Esophagus muscularis mucosa (tissue), 4 donors: ENCODE measurements at regions not wholly inside any gene's neighbourhood (a gene's known extent, or its start where the extent isn't known, plus 50 kb on each side); places are given as distances from the start of the nearest gene placed in this dataset.

ENCODE experiments used
- DNase-seq: peaks from one replicate; pipeline ENCODE4 v3.0.0-alpha.2; 2017; ENCODE audit errors: extremely low spot score
- H3K27ac ChIP-seq, 4 donors: fragments of 200-600 bp; sonication (generic); replicated peaks in 1 of 4; 1 replicate in 3 of 4; 2 replicates in 1 of 4; pipeline ENCODE4 v1.5.1; 2016 to 2019; ENCODE audit warnings: mild to moderate bottlenecking in 1 of 4
- H3K27me3 ChIP-seq, 4 donors: fragments of 200-600 bp; sonication (generic); one replicate each; pipeline versions ENCODE4 v1.5.1 to v1.6.0; 2016 to 2019
- H3K36me3 ChIP-seq, 4 donors: fragments of 200-600 bp; sonication (generic); one replicate each; pipeline ENCODE4 v1.5.1; 2016 to 2019
- H3K4me1 ChIP-seq, 4 donors: fragments of 200-600 bp; sonication (generic); one replicate each; pipeline ENCODE4 v1.5.1; 2016 to 2019
- H3K4me3 ChIP-seq, 4 donors: fragments of 200-600 bp; sonication (generic); 1 replicate in 2 of 4; 2 replicates in 2 of 4; pipeline ENCODE4 v1.5.1; 2016 to 2019; ENCODE audit warnings: mild to moderate bottlenecking in 4 of 4, moderate library complexity in 1 of 4
- H3K9me3 ChIP-seq, 4 donors: fragments of 200-600 bp; sonication (generic); 1 replicate in 3 of 4; 2 replicates in 1 of 4; pipeline ENCODE4 v1.5.1; 2016 to 2019
- CTCF ChIP-seq, 3 experiments: fragments of 200-600 bp in 2 of 3; fragments of 450-650 bp in 1 of 3; sonication (generic) in 2 of 3; IDR thresholded peaks; one replicate each; pipeline ENCODE4 v1.5.1; 2017 to 2019; ENCODE audit warnings: antibody characterized with exemption in 3 of 3, mild to moderate bottlenecking in 2 of 3, moderate library complexity in 1 of 3
- EP300 ChIP-seq: sonication (generic); formaldehyde crosslinking; IDR thresholded peaks from one replicate; pipeline ENCODE4 v1.6.1; 2017; ENCODE audit warnings: antibody characterized with exemption
- POLR2A ChIP-seq: fragments of 450-650 bp; IDR thresholded peaks from one replicate; pipeline ENCODE4 v1.6.1; 2017; ENCODE audit warnings: antibody characterized with exemption, moderate library complexity, mild to moderate bottlenecking, low read depth
- POLR2AphosphoS5 ChIP-seq, 2 donors: sonication (generic); formaldehyde crosslinking; IDR thresholded peaks; one replicate each; pipeline ENCODE4 v1.6.1; 2017; ENCODE audit warnings: antibody characterized with exemption in 2 of 2
- WGBS: methylation state at CpG from one replicate; pipeline ENCODE4 v1.1.5; 2018; 5-methylcytosine and 5-hydroxymethylcytosine counted together
- intact Hi-C: fragments of 100-400 bp; cut with DNase I; formaldehyde crosslinking; loops from one replicate; pipeline ENCODE4 v1.15.1; 2023

- H3K4me1 ChIP-seq: peaks cover 2 to 7% (median 6%) of the 10 kb centered on the region in 4 donors
These were observed 115.4 kb downstream of the C16orf95 start for GRCh38 chr16:87201790-87202189.

GRCh38 chr16:87202346-87202745, 114.8 kb downstream of the C16orf95 start:
- WGBS: 69% methylated on average over 4 of the region's 4 CpGs
- H3K4me1 ChIP-seq: peaks cover 2 to 7% (median 6%) of the 10 kb centered on the region in 4 donors

More at GRCh38 chr16:87201790-87202189, 115.4 kb downstream of the C16orf95 start:
- DNase-seq: no peak
- TF ChIP-seq EP300 (no peak), CTCF (IDR thresholded peaks at IDR 0.05) (no peak), POLR2A (no peak), POLR2AphosphoS5 (IDR thresholded peaks at IDR 0.05) (no peak)
- WGBS: 95% methylated on average over 2 of the region's 2 CpGs
- intact Hi-C loops: no loop called here
- peak overlapping the region in 1 of 4 donors; percentile 34 for H3K27ac ChIP-seq
- no peaks in the 10 kb centered on the region for H3K36me3 ChIP-seq
- H3K27me3 ChIP-seq: peaks cover 0 to 33% (median 2%) of the 10 kb centered on the region in 4 donors
- no peak overlapping the region for H3K4me3 ChIP-seq
- H3K9me3 ChIP-seq: no peaks in the 10 kb centered on the region

DNA sequence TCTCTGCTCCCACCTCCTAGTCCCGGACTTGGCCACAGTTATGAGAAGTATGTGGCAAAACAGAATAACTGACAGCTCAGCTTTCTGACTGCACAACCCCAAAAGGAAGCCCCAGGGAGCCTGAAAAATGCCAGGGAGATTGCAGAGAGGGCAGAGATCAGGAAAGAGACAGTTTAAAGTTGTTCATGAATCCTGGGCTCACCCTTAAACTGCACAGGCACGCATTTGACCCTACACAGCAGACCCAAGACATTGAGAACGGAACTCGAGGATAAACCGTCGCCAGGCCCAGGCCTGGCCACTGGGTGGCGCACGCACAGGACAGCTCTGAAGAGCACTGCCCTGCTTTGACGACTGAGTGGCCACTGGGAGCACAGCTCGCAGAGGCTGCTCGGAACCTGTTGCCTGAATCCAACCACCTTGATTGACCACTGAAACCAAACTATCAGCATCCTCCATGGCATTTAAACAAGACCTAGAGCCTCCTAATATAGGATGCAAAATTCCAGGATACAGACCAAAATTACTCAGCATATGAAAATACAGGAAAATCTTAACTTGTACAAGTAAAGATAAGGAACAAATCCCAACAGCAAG, 114.0 kb downstream of the C16orf95 start:
- no peaks in the 10 kb centered on the region for H3K9me3 ChIP-seq
- no peak overlapping the region for H3K27ac ChIP-seq
- no peak for DNase-seq
- H3K36me3 ChIP-seq: no peaks in the 10 kb centered on the region
- TF ChIP-seq CTCF (IDR thresholded peaks at IDR 0.05) (peak; percentile 37 to 63 (median 44)), EP300 (no peak), POLR2A (no peak), POLR2AphosphoS5 (IDR thresholded peaks at IDR 0.05) (no peak)
- peaks cover 0 to 23% (median 2%) of the 10 kb centered on the region in 4 donors for H3K27me3 ChIP-seq
- H3K4me3 ChIP-seq: no peak overlapping the region
- peaks cover 2 to 14% (median 10%) of the 10 kb centered on the region in 4 donors for H3K4me1 ChIP-seq
- intact Hi-C loops: no loop called here
- 8% methylated on average over 8 of the region's 11 CpGs for WGBS

More at GRCh38 chr16:87202346-87202745, 114.8 kb downstream of the C16orf95 start:
- intact Hi-C loops: no loop called here
- H3K4me3 ChIP-seq: no peak overlapping the region
- H3K9me3 ChIP-seq: no peaks in the 10 kb centered on the region
- TF ChIP-seq EP300: no peak
- no peak for TF ChIP-seq POLR2A
- H3K27ac ChIP-seq: no peak overlapping the region
- peaks cover 0 to 28% (median 2%) of the 10 kb centered on the region in 4 donors for H3K27me3 ChIP-seq
- DNase-seq: no peak
- H3K36me3 ChIP-seq: no peaks in the 10 kb centered on the region

- peaks cover 0 to 16% (median 0%) of the 10 kb centered on the region in 4 donors for H3K27me3 ChIP-seq
- 69% methylated on average over 14 of the region's 14 CpGs for WGBS
- no peak for DNase-seq
- TF ChIP-seq POLR2A: no peak
- no peak for TF ChIP-seq EP300
- no peak for TF ChIP-seq CTCF (IDR thresholded peaks at IDR 0.05)
- no peak for TF ChIP-seq POLR2AphosphoS5 (IDR thresholded peaks at IDR 0.05)
- no peaks in the 10 kb centered on the region for H3K36me3 ChIP-seq
- no peaks in the 10 kb centered on the region for H3K9me3 ChIP-seq
- intact Hi-C loops: no loop called here
- H3K4me1 ChIP-seq: peaks cover 2 to 15% (median 10%) of the 10 kb centered on the region in 4 donors
- H3K27ac ChIP-seq: peak overlapping the region; percentile 14 to 59 (median 42)
- no peak overlapping the region for H3K4me3 ChIP-seq
These were observed 110.3 kb downstream of the C16orf95 start for GRCh38 chr16:87206646-87207451.

- peaks cover 0 to 9% (median 0%) of the 10 kb centered on the region in 4 donors for H3K27me3 ChIP-seq
- intact Hi-C loops: no loop called here
- DNase-seq: no peak
- no peaks in the 10 kb centered on the region for H3K9me3 ChIP-seq
- H3K27ac ChIP-seq: peak overlapping the region; percentile 14 to 59 (median 46)
- peaks cover 2 to 15% (median 10%) of the 10 kb centered on the region in 4 donors for H3K4me1 ChIP-seq
- WGBS: 59% methylated on average over 7 of the region's 7 CpGs
- no peak overlapping the region for H3K4me3 ChIP-seq
- H3K36me3 ChIP-seq: no peaks in the 10 kb centered on the region
- TF ChIP-seq POLR2AphosphoS5 (IDR thresholded peaks at IDR 0.05): no peak
- TF ChIP-seq POLR2A: no peak
- TF ChIP-seq CTCF (IDR thresholded peaks at IDR 0.05): no peak
- TF ChIP-seq EP300: no peak
These were observed 109.7 kb downstream of the C16orf95 start for GRCh38 chr16:87207509-87207908.
